HG02678 (cell line): ENCODE measurements at regions not wholly inside any gene's neighbourhood (a gene's known extent, or its start where the extent isn't known, plus 50 kb on each side); places are given as distances from the start of the nearest gene placed in this dataset.
"Not testable (repeated sequence)": the region's sequence is repeated elsewhere in the genome, so short reads cannot be mapped to it uniquely, and the experiment has no call there.

ENCODE experiments used
- ATAC-seq: cut with Tn5 transposase; IDR thresholded peaks from one replicate; pipeline ENCODE4 v1.9.1; 2021; ENCODE audit warnings: mild to moderate bottlenecking, moderate library complexity; ENCODE audit not compliant: unreplicated experiment

GRCh38 chr21:36591326-36591970, 107.5 kb upstream of the SIM2 start:
- no peak for ATAC-seq

- no peak for ATAC-seq
Measured at GRCh38 chr21:36596174-36596573, 102.7 kb upstream of the SIM2 start.

- ATAC-seq, result no peak
Measured at GRCh38 chr21:36601362-36601761, 97.6 kb upstream of the SIM2 start.

DNA sequence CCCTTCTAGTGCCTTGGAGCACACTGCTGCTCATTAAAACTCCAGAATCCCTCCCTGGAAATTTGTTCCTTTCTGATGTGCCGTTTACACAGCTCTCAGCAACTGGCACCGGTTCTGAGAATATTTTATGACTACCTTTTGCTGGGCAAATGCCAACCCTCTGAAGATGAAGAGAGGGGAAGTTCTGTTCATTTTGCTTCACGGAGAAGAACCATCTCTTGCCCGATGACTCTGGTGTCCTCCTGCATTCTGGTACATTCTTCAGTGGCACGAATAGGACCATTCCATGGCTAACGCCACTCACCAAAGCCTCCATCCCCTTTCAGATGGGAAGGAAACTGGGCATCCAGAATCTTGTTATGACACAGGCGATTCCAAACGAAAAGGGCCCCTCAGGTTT, 96.2 kb upstream of the SIM2 start:
- no peak for ATAC-seq

- ATAC-seq, result no peak
Measured at GRCh38 chr21:36603221-36603620, 95.7 kb upstream of the SIM2 start.

DNA sequence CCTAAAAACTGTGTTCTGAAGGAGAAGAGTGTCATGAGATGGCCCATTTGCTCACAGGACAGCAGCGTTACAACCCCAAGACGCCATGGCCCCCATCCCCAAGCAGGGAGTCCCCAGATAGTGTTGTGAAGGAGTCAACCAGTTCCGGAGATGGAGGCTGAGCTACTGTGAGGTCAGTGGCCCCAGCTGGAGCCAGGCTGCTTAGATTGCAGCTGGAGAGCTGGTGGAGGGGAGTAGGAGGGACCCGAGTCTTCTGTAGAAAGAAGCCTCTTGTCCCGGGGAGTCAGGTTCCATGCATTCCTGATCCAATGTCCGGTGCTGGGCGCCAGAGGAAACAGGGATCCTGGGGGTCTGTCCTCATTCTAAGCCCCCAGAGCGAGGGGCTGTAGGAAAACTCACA, 93.5 kb upstream of the SIM2 start:
- no peak for ATAC-seq

- ATAC-seq, result no peak
Measured at GRCh38 chr21:36606287-36606982, 92.5 kb upstream of the SIM2 start.

- ATAC-seq, result no peak
Measured at GRCh38 chr21:36606983-36607325, 92.0 kb upstream of the SIM2 start.

DNA sequence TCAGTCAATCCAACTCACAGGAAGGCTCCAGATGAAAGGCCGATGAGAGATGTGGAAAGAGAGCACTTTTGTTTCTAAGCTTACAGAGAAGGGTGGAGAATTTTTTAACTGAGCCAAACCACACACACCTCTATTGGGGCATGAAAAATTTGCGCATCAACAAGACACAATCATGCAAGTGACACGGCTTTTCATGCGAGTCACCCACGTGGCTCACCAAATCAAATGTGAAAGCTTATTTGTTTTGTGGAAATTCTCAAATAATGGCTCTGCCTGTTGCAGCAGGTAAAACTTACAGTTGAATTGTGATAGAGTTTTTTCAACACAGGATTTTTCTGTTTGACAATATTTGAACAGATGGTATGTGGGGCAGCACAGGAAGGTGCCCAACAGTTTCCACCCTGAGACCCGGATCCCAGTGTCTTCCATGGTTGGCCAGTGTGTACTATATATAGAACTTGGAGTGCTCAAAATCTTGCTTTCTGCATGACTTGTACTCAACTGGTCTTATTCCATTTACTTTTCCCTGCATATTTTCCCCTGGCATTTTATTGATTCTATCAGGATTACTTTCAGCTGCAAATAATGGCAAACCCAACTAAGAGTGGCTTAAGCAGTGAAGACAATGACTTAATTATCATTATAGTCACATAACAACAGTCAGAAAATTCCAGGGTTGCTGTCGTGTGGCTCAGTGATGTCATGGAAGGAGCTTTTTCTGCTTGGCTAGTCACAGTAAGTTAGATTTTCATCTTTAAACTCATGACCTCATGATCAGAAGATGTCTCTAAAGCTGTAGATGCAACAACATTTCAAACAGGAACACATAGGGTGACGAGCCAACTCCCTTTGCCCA, 90.6 kb upstream of the SIM2 start:
- ATAC-seq, result no peak

DNA sequence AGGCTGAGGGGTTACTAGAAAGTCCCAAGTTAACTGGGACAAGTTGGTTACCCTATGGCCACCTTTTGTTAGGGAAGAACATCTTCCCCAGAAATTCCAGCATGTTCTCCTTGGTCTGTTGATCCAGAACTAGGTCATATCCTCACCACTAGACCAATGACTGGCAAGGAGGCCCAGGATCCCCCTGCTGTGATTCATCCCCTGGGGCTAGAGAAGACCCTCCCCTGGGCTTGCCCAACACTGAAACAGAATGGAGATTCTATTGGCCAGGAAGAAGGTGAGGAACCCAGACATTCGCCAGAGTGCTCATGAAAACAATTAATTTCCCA, 90.1 kb upstream of the SIM2 start:
- ATAC-seq, result no peak

- no peak for ATAC-seq
Measured at GRCh38 chr21:36609654-36610053, 89.3 kb upstream of the SIM2 start.

GRCh38 chr21:36610201-36610600, 88.7 kb upstream of the SIM2 start:
- ATAC-seq, result no peak

GRCh38 chr21:36610935-36611334, 88.0 kb upstream of the SIM2 start:
- ATAC-seq, result no peak

GRCh38 chr21:36611379-36611778, 87.5 kb upstream of the SIM2 start:
- ATAC-seq, result no peak

DNA sequence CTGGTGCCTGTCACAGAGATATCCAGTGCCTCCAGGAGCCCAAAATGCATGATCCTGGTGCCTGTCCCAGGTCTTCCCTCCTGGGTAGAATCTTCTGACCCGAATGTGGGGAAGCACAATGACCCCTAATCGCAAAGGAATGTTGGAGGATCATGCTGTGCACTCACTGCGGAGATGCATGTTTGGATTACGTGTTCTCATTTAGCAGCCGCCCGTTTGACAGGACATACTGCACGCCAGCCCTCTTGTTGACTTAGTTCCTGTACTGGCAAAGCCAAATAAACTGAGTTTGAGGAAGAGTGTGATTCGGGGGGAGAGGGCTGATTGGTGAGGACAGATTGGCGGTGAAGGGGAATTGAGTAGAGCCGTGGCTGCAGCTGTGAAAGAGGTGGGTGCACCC, 85.9 kb upstream of the SIM2 start:
- no peak for ATAC-seq

DNA sequence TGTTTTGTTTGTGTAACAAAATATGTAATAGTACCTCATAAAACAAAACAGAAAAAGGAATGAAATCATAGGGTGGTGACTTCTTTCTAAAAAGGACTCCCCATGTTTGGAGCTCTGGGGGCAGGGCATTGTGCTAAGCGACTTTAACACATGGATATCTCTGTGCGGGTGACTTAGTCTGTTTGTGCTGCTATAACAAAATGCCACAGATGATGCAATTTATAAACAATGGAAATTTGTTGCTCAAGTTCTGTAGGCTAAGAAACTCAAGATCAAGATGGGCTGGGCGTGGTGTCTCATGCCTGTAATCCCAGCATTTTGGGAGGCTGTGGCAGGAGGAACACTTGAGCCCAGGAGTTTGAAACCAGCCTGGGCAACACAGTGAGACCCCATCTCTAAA, 85.4 kb upstream of the SIM2 start:
- ATAC-seq, result no peak

GRCh38 chr21:36615274-36615964, 83.5 kb upstream of the SIM2 start:
- no peak for ATAC-seq

DNA sequence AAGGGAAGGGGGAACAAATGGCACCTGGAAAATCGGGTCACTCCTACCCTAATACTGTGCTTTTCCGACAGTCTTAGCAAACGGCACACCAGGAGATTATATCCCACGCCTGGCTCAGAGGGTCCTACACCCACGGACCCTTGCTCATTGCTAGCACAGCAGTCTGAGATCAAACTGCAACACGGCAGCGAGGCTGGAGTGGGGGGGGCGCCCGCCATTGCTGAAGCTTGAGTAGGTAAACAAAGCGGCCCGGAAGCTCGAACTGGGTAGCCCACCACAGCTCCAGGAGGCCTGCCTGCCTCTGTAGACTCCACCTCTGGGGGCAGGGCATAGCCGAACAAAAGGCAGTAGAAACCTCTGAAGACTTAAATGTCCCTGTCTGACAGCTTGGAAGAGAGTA, 82.1 kb upstream of the SIM2 start:
- ATAC-seq, result not testable (repeated sequence)

DNA sequence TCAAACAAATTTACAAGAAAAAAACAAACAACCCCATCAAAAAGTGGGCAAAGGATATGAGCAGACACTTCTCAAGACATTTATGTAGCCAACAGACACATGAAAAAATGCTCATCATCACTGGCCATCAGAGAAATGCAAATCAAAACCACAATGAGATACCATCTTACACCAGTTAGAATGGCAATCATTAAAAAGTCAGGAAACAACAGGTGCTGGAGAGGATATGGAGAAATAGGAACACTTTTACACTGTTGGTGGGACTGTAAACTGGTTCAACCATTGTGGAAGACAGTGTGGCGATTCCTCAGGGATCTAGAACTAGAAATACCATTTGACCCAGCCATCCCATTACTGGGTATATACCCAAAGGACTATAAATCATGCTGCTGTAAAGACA, 77.1 kb upstream of the SIM2 start:
- not testable (repeated sequence) for ATAC-seq

- ATAC-seq, result no peak
Measured at GRCh38 chr21:36624105-36624504, 74.8 kb upstream of the SIM2 start.

DNA sequence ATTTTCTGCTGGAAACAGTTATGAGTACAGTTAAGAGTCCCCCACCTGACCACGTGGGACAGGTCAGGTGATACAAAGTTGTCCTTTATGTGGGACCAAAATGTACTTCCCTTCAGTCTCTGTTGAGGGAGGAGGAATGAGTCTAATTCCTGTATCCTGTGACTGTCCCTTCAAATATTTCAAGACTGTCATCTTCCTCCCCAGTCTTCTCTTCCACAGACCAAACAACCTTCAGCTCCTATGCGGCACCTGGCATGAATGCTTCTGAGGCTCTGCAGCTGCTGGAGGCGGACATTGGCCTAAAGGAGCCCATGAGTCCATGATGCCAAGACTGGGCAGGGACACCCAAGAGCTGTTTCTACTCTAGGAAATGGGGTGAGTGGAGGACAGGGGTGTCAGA, 72.1 kb upstream of the SIM2 start:
- ATAC-seq, result no peak

- no peak for ATAC-seq
Measured at GRCh38 chr21:36627242-36627641, 71.7 kb upstream of the SIM2 start.
